ENCODE measurements at regions not wholly inside any gene's neighbourhood (a gene's known extent, or its start where the extent isn't known, plus 50 kb on each side); places are given as distances from the start of the nearest gene placed in this dataset.

GRCh38 chr2:238560234-238560633 is 133.5 kb downstream of the ASB1 start:
- no CpG with 5 or more reads among the region's 11 CpGs for WGBS (ENCODE audit: insufficient coverage, low coverage, low lambda C conversion rate, missing lambda C conversion rate)
- Histone ChIP-seq H3K9me3 (no peaks in the 10 kb centered on the region), H3K27ac (no peak overlapping the region), H3K36me3 (no peaks in the 10 kb centered on the region), H3K27me3 (no peaks in the 10 kb centered on the region), H3K4me3 (no peak overlapping the region), H3K4me1 (no peaks in the 10 kb centered on the region)
- ATAC-seq: no peak
- DNase-seq: no peak
- TF ChIP-seq POLR2A (IDR thresholded peaks at IDR 0.05): no peak
- TF ChIP-seq, protein P1, sequence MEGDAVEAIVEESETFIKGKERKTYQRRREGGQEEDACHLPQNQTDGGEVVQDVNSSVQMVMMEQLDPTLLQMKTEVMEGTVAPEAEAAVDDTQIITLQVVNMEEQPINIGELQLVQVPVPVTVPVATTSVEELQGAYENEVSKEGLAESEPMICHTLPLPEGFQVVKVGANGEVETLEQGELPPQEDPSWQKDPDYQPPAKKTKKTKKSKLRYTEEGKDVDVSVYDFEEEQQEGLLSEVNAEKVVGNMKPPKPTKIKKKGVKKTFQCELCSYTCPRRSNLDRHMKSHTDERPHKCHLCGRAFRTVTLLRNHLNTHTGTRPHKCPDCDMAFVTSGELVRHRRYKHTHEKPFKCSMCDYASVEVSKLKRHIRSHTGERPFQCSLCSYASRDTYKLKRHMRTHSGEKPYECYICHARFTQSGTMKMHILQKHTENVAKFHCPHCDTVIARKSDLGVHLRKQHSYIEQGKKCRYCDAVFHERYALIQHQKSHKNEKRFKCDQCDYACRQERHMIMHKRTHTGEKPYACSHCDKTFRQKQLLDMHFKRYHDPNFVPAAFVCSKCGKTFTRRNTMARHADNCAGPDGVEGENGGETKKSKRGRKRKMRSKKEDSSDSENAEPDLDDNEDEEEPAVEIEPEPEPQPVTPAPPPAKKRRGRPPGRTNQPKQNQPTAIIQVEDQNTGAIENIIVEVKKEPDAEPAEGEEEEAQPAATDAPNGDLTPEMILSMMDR (IDR thresholded peaks at IDR 0.05): no peak
- intact Hi-C loops (cut with DNase I): no loop called here

DNA sequence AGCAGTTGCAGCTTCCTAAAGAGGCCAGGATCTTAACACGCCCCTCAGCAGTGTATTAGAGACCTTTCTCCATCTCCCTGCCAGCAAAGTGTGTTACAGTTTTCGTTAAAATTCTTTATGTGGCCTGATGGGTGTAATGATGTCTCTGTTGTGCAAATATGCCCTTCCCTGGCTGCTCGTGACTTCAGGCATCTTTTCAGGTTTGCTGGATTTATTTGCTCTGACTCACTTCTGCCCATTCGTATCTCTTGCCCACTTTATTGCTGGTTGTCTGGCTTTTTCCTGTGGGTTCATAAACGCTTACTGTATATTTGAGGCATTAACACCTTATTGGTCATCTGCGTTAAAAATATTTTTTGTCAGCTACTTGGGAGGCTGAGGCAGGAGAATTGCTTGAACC is 134.5 kb downstream of the ASB1 start:
- no peak overlapping the region for H3K4me3 ChIP-seq
- DNase-seq: no peak
- H3K36me3 ChIP-seq: no peaks in the 10 kb centered on the region
- no peak overlapping the region for H3K27ac ChIP-seq
- TF ChIP-seq, protein P1 (IDR thresholded peaks at IDR 0.05): no peak
- no peak for TF ChIP-seq POLR2A (IDR thresholded peaks at IDR 0.05)
- H3K9me3 ChIP-seq: no peaks in the 10 kb centered on the region
- H3K27me3 ChIP-seq: no peaks in the 10 kb centered on the region
- no peak for ATAC-seq
- intact Hi-C loops (cut with DNase I): no loop called here
- WGBS (ENCODE audit: insufficient coverage, low coverage, low lambda C conversion rate, missing lambda C conversion rate): 57% methylated on average over 6 of the region's 6 CpGs
- H3K4me1 ChIP-seq: no peaks in the 10 kb centered on the region

DNA sequence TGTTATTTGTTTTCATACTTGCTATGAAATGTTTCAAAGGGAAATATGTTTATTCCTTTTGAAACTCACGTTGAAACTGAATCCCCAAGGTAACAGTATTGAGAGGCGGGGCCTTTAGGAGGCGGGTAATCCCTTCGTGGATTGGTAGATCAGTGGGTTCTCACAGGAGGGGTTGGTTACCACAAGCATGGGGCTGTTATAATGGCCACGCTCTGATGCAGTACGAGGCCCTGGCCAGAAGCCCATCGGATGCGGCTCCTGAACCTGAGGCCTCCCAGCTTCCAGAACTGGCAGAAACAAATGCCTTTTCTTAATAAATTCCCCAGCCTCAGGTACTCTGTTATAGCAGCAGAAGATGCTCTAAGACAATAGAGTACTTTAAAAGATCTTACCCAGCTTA is 135.7 kb downstream of the ASB1 start:
- no peak for DNase-seq

GRCh38 chr2:238563551-238563950 is 136.8 kb downstream of the ASB1 start:
- no peaks in the 10 kb centered on the region for H3K9me3 ChIP-seq
- no peak for ATAC-seq
- DNase-seq: no peak
- H3K4me3 ChIP-seq: no peak overlapping the region
- no peaks in the 10 kb centered on the region for H3K27me3 ChIP-seq
- intact Hi-C loops (cut with DNase I): no loop called here
- no peak for TF ChIP-seq POLR2A (IDR thresholded peaks at IDR 0.05)
- TF ChIP-seq, protein P1 (IDR thresholded peaks at IDR 0.05): no peak
- 71% methylated on average over 8 of the region's 10 CpGs for WGBS (ENCODE audit: insufficient coverage, low coverage, low lambda C conversion rate, missing lambda C conversion rate)
- H3K4me1 ChIP-seq: no peaks in the 10 kb centered on the region
- H3K27ac ChIP-seq: no peak overlapping the region
- no peaks in the 10 kb centered on the region for H3K36me3 ChIP-seq

More for the DNA sequence above, 135.7 kb downstream of the ASB1 start:
- intact Hi-C loops (cut with DNase I): no loop called here
- no peaks in the 10 kb centered on the region for H3K27me3 ChIP-seq
- no peak for ATAC-seq
- no peaks in the 10 kb centered on the region for H3K36me3 ChIP-seq
- no peaks in the 10 kb centered on the region for H3K4me1 ChIP-seq
- 64% methylated on average over 6 of the region's 8 CpGs for WGBS (ENCODE audit: insufficient coverage, low coverage, low lambda C conversion rate, missing lambda C conversion rate)
- H3K27ac ChIP-seq: no peak overlapping the region
- TF ChIP-seq POLR2A (IDR thresholded peaks at IDR 0.05): no peak
- TF ChIP-seq, protein P1 (IDR thresholded peaks at IDR 0.05): no peak
- no peak overlapping the region for H3K4me3 ChIP-seq
- no peaks in the 10 kb centered on the region for H3K9me3 ChIP-seq

DNA sequence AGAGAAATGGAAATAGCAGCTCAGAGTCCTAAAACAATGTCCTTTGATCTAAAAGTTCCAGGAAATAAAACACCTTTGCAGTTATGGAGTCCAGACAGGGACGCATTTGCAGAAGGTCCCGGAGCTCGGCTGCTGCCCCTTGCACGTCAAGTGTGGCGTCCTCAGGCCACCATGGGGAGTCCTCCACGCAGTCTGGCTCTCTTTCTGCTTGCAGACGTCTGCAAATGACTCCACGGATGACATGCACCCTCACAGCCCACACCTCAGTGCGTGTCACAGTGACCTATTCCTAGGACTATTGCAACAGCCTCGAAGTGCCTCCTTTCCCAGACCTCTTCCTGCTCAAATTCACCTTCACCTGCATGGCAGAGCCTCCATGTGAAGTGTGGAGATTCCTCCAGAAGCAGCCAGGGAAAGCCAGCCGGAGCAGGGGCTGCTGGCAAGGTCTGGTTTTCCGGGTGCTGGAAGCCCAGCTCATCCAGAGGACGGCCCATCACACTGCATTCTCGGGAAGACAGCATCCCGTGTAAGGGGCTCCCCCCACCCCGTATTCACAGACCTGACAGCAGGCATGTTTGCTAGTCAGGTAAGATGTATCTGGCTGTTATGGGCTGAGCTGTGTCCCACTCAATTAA is 137.7 kb downstream of the ASB1 start:
- TF ChIP-seq, protein P1 (IDR thresholded peaks at IDR 0.05): no peak
- no peak for TF ChIP-seq POLR2A (IDR thresholded peaks at IDR 0.05)
- Histone ChIP-seq H3K36me3 (no peaks in the 10 kb centered on the region), H3K4me1 (no peaks in the 10 kb centered on the region), H3K4me3 (no peak overlapping the region), H3K9me3 (no peaks in the 10 kb centered on the region), H3K27me3 (no peaks in the 10 kb centered on the region), H3K27ac (no peak overlapping the region)
- 60% methylated on average over 13 of the region's 16 CpGs for WGBS (ENCODE audit: insufficient coverage, low coverage, low lambda C conversion rate, missing lambda C conversion rate)
- DNase-seq (no peak), ATAC-seq (no peak)
- intact Hi-C loops (cut with DNase I): no loop called here
